ENCODE measurements at regions not wholly inside any gene's neighbourhood (a gene's known extent, or its start where the extent isn't known, plus 50 kb on each side); places are given as distances from the start of the nearest gene placed in this dataset.

DNA sequence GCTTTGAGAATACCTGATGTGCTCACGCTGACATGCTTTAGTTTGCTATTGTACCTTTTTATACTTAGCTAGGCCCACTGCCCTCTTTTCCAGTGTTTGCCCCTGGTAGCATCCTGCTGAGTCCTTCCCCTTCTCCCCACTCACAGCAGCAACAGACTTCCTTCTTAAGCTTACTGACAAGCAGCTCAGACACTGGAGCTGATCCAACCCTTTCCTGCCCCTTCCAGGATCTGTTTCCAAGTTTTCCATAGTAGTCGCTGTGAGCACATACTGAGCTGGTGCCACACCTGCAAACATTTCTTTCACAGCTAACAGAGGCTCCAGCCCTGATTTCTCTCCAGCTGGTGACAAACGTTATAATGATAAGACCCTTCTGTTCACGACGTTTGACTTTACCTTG, 991.4 kb upstream of the CELF4 start:
- TF ChIP-seq EZH2 (IDR thresholded peaks at IDR 0.05; ENCODE audit: low read length, unreplicated experiment) (no peak), EZH2phosphoT487 (IDR thresholded peaks at IDR 0.05; ENCODE audit: borderline replicate concordance, low read length) (no peak)
- TF ChIP-seq, protein P1, sequence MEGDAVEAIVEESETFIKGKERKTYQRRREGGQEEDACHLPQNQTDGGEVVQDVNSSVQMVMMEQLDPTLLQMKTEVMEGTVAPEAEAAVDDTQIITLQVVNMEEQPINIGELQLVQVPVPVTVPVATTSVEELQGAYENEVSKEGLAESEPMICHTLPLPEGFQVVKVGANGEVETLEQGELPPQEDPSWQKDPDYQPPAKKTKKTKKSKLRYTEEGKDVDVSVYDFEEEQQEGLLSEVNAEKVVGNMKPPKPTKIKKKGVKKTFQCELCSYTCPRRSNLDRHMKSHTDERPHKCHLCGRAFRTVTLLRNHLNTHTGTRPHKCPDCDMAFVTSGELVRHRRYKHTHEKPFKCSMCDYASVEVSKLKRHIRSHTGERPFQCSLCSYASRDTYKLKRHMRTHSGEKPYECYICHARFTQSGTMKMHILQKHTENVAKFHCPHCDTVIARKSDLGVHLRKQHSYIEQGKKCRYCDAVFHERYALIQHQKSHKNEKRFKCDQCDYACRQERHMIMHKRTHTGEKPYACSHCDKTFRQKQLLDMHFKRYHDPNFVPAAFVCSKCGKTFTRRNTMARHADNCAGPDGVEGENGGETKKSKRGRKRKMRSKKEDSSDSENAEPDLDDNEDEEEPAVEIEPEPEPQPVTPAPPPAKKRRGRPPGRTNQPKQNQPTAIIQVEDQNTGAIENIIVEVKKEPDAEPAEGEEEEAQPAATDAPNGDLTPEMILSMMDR (conservative IDR thresholded peaks at IDR 0.05; ENCODE audit: low read depth, low read length): no peak
